ENCODE measurements at regions not wholly inside any gene's neighbourhood (a gene's known extent, or its start where the extent isn't known, plus 50 kb on each side); places are given as distances from the start of the nearest gene placed in this dataset.

- TF ChIP-seq CTCF (IDR thresholded peaks at IDR 0.05; ENCODE audit: low read length) = no peak
- no peak for TF ChIP-seq EZH2 (IDR thresholded peaks at IDR 0.05; ENCODE audit: borderline replicate concordance, low read length)
These were observed 255.8 kb downstream of the PRELID2 start for GRCh38 chr5:145579301-145579700.

All from OCI-LY1 (cell line).